Fibroblast of upper back skin (primary cell): ENCODE measurements at regions not wholly inside any gene's neighbourhood (a gene's known extent, or its start where the extent isn't known, plus 50 kb on each side); places are given as distances from the start of the nearest gene placed in this dataset.
A peak's percentile ranks its signal among the peaks of the same experiment; 100 is the strongest.
"Not testable (repeated sequence)": the region's sequence is repeated elsewhere in the genome, so short reads cannot be mapped to it uniquely, and the experiment has no call there.

Source experiments
- DNase-seq: peaks from one replicate; pipeline ENCODE4 v3.0.0-alpha.2; 2013

- DNase-seq, result peak; percentile 18
These were observed 51.9 kb upstream of the SPDL1 start for GRCh38 chr5:169531631-169532030.

- peak; percentile 63 for DNase-seq
These were observed 55.7 kb upstream of the SPDL1 start for GRCh38 chr5:169527863-169528262.

GRCh38 chr5:169527066-169527465 is 56.5 kb upstream of the SPDL1 start:
- DNase-seq, result no peak

GRCh38 chr5:169522851-169523250 is 60.7 kb upstream of the SPDL1 start:
- DNase-seq, result no peak

- peak; percentile 27 for DNase-seq
These were observed 62.1 kb upstream of the SPDL1 start for GRCh38 chr5:169521366-169521983.

- no peak for DNase-seq
These were observed 64.2 kb upstream of the SPDL1 start for GRCh38 chr5:169519358-169519757.

GRCh38 chr5:169518779-169519178 is 64.8 kb upstream of the SPDL1 start:
- DNase-seq, result not testable (repeated sequence)

GRCh38 chr5:169512385-169512784 is 71.2 kb upstream of the SPDL1 start:
- no peak for DNase-seq

GRCh38 chr5:169511708-169512107 is 71.9 kb upstream of the SPDL1 start:
- no peak for DNase-seq

GRCh38 chr5:169507051-169507450 is 76.5 kb upstream of the SPDL1 start:
- no peak for DNase-seq

- no peak for DNase-seq
These were observed 79.7 kb upstream of the SPDL1 start for GRCh38 chr5:169503886-169504285.

GRCh38 chr5:169499990-169500505 is 83.5 kb upstream of the SPDL1 start:
- DNase-seq, result no peak

- no peak for DNase-seq
These were observed 86.7 kb upstream of the SPDL1 start for GRCh38 chr5:169496878-169497277.

- DNase-seq, result peak; percentile 1
These were observed 88.5 kb upstream of the SPDL1 start for GRCh38 chr5:169494941-169495548.

- DNase-seq, result peak; percentile 27
These were observed 89.1 kb upstream of the SPDL1 start for GRCh38 chr5:169494383-169494935.

- peak; percentile 4 for DNase-seq
These were observed 109.3 kb upstream of the SPDL1 start for GRCh38 chr5:169474226-169474625.

GRCh38 chr5:169472544-169472943 is 111.0 kb upstream of the SPDL1 start:
- no peak for DNase-seq

- DNase-seq, result no peak
These were observed 112.6 kb upstream of the SPDL1 start for GRCh38 chr5:169471021-169471420.

GRCh38 chr5:169467041-169467771 is 116.4 kb upstream of the SPDL1 start:
- no peak for DNase-seq

- no peak for DNase-seq
These were observed 122.7 kb upstream of the SPDL1 start for GRCh38 chr5:169460896-169461295.

- DNase-seq, result no peak
These were observed 123.5 kb upstream of the SPDL1 start for GRCh38 chr5:169460123-169460522.

GRCh38 chr5:169458221-169458620 is 125.4 kb upstream of the SPDL1 start:
- DNase-seq, result no peak

GRCh38 chr5:169450464-169450863 is 133.1 kb upstream of the SPDL1 start:
- peak; percentile 34 for DNase-seq

GRCh38 chr5:169448826-169449225 is 134.7 kb upstream of the SPDL1 start:
- no peak for DNase-seq
